Fibroblast of pulmonary artery (primary cell): ENCODE measurements at regions not wholly inside any gene's neighbourhood (a gene's known extent, or its start where the extent isn't known, plus 50 kb on each side); places are given as distances from the start of the nearest gene placed in this dataset.

ENCODE experiments used
- DNase-seq: peaks from one replicate; pipeline ENCODE4 v3.0.0-alpha.2; 2010; ENCODE audit warnings: low read depth
- H3K4me3 ChIP-seq: replicated peaks from 2 replicates; pipeline ENCODE4 v1.5.1; 2011; ENCODE audit warnings: low read depth, mild to moderate bottlenecking, control low read depth, low read length, moderate library complexity
- CTCF ChIP-seq: IDR thresholded peaks from 2 replicates; pipeline ENCODE4 v1.5.1; 2011; ENCODE audit warnings: mild to moderate bottlenecking, control low read depth, low read length, inconsistent platforms; ENCODE audit errors: missing control alignments

DNA sequence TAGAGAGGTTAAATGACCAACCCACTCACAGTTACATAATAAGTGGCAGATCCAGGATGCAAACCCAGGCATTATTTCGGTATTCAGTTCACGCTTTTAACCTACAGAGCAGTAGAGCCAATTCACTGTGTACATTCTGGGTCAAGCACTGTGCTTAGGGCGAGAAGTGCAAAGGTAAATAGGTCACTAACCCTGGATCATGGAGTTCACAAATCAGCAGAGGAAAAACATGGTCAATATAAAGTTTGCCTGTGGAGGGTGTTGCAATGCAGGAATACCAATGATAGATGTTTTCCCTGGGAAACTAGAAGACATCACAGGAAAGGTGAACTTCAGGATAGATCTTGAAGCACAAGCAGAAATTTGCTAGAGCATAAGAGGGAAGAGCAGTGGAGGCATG is 253.4 kb upstream of the NFIA start:
- TF ChIP-seq CTCF: no peak
- H3K4me3 ChIP-seq: no peak overlapping the region
- no peak for DNase-seq

GRCh38 chr1:60826320-60827094 is 255.9 kb upstream of the NFIA start:
- no peak for DNase-seq
- no peak for TF ChIP-seq CTCF

GRCh38 chr1:60825593-60825992 is 256.8 kb upstream of the NFIA start:
- no peak overlapping the region for H3K4me3 ChIP-seq
- TF ChIP-seq CTCF: peak; percentile 21
- no peak for DNase-seq

More at GRCh38 chr1:60826320-60827094, 255.9 kb upstream of the NFIA start:
- no peak overlapping the region for H3K4me3 ChIP-seq

GRCh38 chr1:60823151-60823550 is 259.2 kb upstream of the NFIA start:
- no peak overlapping the region for H3K4me3 ChIP-seq
- TF ChIP-seq CTCF: no peak
- DNase-seq: no peak

DNA sequence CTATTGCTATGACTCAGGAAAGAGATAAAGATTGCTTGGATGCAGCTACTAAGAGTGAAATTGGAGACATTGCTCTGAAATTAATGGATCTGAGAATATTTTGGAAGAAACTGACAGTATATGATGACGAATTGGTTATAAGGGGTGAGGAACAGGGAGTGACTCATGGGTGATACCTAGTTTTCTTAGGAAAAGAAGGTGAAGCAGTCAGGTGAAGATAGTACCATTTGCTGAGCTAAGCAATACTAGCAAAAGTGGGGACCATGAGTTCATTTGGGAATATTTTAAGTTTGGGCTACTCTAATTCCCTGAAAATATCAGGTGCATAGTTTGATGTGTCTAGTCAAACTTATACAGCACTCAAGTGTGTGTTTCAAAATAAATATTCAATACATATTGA is 260.1 kb upstream of the NFIA start:
- no peak for TF ChIP-seq CTCF
- no peak for DNase-seq
- H3K4me3 ChIP-seq: no peak overlapping the region

DNA sequence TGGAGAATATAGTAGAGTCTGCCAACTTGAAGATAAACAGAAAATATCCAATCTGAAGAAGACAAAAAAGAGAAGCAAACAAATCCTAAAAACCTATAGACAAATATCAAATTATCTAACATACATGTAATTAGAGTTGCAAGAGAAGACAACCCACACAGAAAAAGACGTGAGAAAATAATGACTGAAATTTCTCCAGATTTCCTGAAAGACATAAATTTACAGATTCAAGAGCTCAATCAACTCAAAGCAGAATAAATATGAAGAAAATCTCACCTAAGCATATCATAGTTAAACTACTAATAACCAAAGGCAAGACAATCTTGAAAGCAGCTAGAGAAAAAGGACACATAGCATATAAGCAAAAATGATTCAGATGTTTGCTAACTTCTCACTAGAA is 261.2 kb upstream of the NFIA start:
- H3K4me3 ChIP-seq: no peak overlapping the region
- TF ChIP-seq CTCF: no peak
- DNase-seq: no peak
